ENCODE measurements at regions not wholly inside any gene's neighbourhood (a gene's known extent, or its start where the extent isn't known, plus 50 kb on each side); places are given as distances from the start of the nearest gene placed in this dataset.

DNA sequence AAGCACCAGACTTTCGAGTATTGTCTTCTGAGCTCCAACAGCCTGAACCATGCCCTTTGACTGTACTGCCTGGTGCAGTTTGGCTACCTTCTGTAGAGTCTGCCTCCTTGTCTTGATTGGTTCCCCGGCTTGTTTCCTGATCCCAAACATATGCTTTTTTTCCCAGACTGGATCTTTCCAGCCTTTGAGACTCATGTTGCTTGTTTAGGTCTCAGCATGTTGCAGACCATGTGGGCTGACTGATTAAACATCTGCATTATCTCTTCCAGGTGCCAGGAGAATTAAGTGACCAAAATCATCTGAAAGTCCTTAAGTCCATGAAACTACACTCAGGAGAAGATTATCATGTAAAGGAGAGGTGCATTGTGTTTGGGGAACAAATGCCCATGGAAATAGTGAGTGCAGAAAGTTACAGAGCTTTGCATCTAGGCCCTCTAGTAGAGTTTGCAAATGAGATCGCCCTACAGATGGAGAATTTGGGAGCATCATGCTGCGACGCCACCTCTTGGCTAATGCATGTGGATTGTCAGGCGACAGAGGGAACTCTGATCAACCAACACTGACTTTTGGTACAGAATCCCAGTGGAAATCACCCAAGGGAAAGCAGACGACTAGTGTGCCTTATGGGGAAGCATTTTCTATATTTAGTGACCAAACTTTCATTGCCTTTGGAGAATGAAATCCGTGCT lies 188.8 kb downstream of the BLID start:
- no peak for TF ChIP-seq ZFX (IDR thresholded peaks at IDR 0.05; ENCODE audit: borderline replicate concordance)
- TF ChIP-seq, protein P1, sequence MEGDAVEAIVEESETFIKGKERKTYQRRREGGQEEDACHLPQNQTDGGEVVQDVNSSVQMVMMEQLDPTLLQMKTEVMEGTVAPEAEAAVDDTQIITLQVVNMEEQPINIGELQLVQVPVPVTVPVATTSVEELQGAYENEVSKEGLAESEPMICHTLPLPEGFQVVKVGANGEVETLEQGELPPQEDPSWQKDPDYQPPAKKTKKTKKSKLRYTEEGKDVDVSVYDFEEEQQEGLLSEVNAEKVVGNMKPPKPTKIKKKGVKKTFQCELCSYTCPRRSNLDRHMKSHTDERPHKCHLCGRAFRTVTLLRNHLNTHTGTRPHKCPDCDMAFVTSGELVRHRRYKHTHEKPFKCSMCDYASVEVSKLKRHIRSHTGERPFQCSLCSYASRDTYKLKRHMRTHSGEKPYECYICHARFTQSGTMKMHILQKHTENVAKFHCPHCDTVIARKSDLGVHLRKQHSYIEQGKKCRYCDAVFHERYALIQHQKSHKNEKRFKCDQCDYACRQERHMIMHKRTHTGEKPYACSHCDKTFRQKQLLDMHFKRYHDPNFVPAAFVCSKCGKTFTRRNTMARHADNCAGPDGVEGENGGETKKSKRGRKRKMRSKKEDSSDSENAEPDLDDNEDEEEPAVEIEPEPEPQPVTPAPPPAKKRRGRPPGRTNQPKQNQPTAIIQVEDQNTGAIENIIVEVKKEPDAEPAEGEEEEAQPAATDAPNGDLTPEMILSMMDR (IDR thresholded peaks at IDR 0.05): no peak
- H3K27ac ChIP-seq: no peak overlapping the region

DNA sequence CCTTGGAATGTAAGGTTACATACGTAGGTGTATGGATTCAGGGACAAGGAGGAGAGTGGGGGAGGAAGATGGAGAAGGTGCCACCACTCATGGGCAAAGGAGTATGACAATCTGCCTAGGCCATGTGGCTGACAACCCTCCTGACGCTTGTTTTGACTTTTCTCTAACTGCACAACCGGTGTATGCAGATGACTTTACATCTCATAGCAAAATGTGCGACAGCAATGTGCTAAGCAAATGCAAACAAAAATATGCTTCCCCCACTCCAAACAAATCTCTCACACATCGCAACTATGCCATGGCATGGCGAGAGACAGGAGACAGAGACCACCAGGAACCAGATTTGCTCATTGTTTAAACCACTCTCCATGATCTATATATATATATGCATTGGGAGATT lies 191.8 kb downstream of the BLID start:
- TF ChIP-seq, protein P1 (IDR thresholded peaks at IDR 0.05): no peak
- no peak for TF ChIP-seq ZFX (IDR thresholded peaks at IDR 0.05; ENCODE audit: borderline replicate concordance)
- no peak overlapping the region for H3K27ac ChIP-seq

DNA sequence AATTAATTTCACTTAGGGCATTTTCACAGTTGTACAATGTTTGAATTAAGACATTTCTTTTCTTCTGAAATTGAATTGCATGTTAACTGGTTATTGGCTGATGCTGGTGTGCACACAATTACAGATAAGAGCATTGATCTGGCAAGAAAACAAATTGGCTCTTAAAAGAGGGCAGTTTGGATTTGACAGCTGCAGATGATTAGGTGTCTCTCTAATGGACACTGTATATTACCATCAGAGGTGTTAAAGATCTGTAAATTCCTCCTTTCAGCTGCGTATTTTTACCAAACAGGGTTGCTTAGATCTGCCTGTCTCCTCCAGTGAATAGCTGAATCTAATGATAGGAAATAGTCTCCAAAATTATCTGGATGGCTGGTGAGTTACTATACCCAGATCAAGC lies 198.5 kb downstream of the BLID start:
- TF ChIP-seq, protein P1 (IDR thresholded peaks at IDR 0.05): no peak
- no peak for TF ChIP-seq ZFX (IDR thresholded peaks at IDR 0.05; ENCODE audit: borderline replicate concordance)
- no peak overlapping the region for H3K27ac ChIP-seq

DNA sequence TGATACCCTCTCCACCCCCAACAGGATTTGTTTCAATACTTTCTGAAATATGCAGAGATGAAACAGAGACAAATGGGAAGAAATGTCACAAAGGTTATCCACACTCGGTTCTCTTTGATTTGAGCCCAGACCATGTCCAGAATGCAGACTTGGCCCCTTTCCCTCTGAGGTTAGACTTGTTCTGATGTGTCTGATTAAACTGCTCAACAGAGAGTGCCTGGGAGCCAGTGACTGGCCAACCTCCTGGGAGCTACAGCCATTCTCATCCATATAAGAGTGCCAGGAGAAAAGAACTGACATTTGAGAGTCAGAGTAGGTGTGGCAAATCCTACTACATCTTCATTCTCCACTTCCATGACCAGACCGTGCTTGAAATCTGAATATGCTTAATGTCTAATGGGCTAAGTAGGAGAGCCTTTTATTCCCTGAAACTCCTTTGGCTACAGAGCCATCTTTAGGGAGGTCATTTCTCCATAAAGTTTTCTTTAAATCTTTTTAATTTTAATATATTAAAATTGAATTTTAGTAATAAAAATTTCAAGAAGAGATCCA lies 201.4 kb downstream of the BLID start:
- no peak for TF ChIP-seq ZFX (IDR thresholded peaks at IDR 0.05; ENCODE audit: borderline replicate concordance)
- TF ChIP-seq, protein P1 (IDR thresholded peaks at IDR 0.05): no peak
- no peak overlapping the region for H3K27ac ChIP-seq

DNA sequence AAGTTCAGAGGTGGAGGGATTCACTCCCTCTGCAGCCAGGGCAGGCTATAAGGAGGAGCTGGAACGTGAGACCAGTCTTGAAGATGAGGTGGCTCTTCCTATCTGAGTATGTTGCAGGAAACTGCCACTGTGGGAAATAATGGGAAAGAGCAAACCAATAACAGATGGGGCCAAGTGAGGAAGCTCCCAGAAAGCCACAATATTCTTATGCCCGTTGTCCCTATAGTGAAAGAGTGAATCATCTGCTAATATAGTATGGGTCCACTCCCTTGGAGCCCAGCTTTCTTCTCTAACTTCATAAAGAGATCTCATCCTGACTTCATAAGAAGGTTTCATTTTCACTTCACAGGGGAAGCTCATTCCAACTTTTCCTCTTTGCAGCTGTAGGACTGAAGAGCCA lies 206.4 kb downstream of the BLID start:
- TF ChIP-seq, protein P1 (IDR thresholded peaks at IDR 0.05): no peak
- no peak for TF ChIP-seq ZFX (IDR thresholded peaks at IDR 0.05; ENCODE audit: borderline replicate concordance)
- H3K27ac ChIP-seq: no peak overlapping the region

DNA sequence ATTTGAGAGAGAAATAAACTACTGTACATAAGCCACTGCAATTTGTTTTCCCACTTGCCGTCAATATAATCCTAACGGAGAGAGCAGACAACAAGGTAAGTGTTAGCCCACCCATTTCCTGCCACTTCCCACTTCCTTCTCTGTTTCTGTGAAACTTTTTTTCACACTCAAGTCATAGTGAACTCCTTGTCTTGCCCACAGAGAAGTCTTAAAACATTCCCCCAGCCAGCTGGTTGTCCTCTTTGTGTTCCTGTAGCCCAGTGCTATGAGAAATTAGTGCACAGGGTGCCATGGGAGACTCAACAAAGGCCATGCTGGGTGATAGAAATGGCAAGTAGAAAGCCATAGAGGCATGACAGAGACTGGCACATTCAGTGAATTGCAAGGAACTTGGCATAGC lies 208.6 kb downstream of the BLID start:
- TF ChIP-seq ZFX (IDR thresholded peaks at IDR 0.05; ENCODE audit: borderline replicate concordance): no peak
- TF ChIP-seq, protein P1 (IDR thresholded peaks at IDR 0.05): no peak

DNA sequence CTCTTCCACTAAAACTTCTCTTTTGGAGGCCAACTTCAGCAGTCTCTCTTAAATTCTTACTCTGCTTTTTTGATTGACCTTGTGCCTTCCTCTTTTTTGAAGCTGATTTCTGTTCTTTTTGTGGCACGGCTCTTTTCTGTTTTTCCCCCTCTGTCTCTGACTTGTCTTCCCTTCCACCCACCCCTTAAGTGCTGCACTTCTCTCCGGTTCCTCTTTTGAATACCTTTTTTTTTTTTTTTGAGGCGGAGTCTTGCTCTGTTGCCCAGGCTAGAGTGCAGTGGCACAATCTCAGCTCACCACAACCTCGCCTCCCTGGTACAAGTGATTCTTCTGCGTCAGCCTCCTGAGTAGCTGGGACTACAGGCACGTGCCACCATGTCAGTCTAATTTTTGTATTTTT lies 211.9 kb downstream of the BLID start:
- no peak for TF ChIP-seq ZFX (IDR thresholded peaks at IDR 0.05; ENCODE audit: borderline replicate concordance)
- TF ChIP-seq, protein P1 (IDR thresholded peaks at IDR 0.05): no peak
- H3K27ac ChIP-seq: no peak overlapping the region

More for the DNA sequence above, 208.6 kb downstream of the BLID start:
- H3K27ac ChIP-seq: no peak overlapping the region

Measured in 22Rv1 (cell line).